ENCODE measurements at regions not wholly inside any gene's neighbourhood (a gene's known extent, or its start where the extent isn't known, plus 50 kb on each side); places are given as distances from the start of the nearest gene placed in this dataset.

- no peak for TF ChIP-seq MAX (IDR thresholded peaks at IDR 0.05; ENCODE audit: low read depth, low read length)
- no peak for TF ChIP-seq CTCF (IDR thresholded peaks at IDR 0.05; ENCODE audit: low read depth, low read length)
- no peak for TF ChIP-seq POLR2A (IDR thresholded peaks at IDR 0.05; ENCODE audit: extremely low read depth, insufficient read length)
These were observed 155.6 kb upstream of the SEMA3C start for GRCh38 chr7:81074406-81074805.
